ENCODE measurements at regions not wholly inside any gene's neighbourhood (a gene's known extent, or its start where the extent isn't known, plus 50 kb on each side); places are given as distances from the start of the nearest gene placed in this dataset.

- Histone ChIP-seq H3K36me3 (ENCODE audit: control insufficient read depth, insufficient read depth, low read length) (no peaks in the 10 kb centered on the region), H3K27me3 (ENCODE audit: control insufficient read depth, insufficient read depth, low read length) (no peaks in the 10 kb centered on the region), H3K9me3 (ENCODE audit: control insufficient read depth, insufficient read depth, low read depth, low read length) (no peaks in the 10 kb centered on the region), H3K27ac (ENCODE audit: low read length) (no peak overlapping the region), H3K4me1 (ENCODE audit: control insufficient read depth, insufficient read depth, low read length) (no peaks in the 10 kb centered on the region), H3K4me3 (ENCODE audit: low read depth in 2 of 2, low read length in 2 of 2) (no peak overlapping the region)
- BruUV-seq (replicated peaks) = no TSS peak
- in situ Hi-C loops (cut with HindIII; ENCODE audit: low pct_unique_long_range_greater_than_20kb, low sequenced_read_pairs) (no loop called here), intact Hi-C loops (cut with micrococcal nuclease; ENCODE audit: unreplicated experiment) (no loop called here)
- no peak for DNase-seq (ENCODE audit: low read depth, low spot score)
- POLR2A ChIA-PET = no interaction called here
- CTCF ChIA-PET = no interaction called here
- TF ChIP-seq SIN3A (IDR thresholded peaks at IDR 0.05; ENCODE audit: borderline replicate concordance, insufficient read depth, low read depth, low read length) (no peak), POLR2AphosphoS5 (IDR thresholded peaks at IDR 0.05; ENCODE audit: low read depth, low read length) (no peak), REST (IDR thresholded peaks at IDR 0.05; ENCODE audit: insufficient read depth in 1 of 2, low read depth in 2 of 2, low read length in 1 of 2) (no peak), CTCF (IDR thresholded peaks at IDR 0.05) (no peak), TCF7L2 (IDR thresholded peaks at IDR 0.05; ENCODE audit: low read depth, low read length) (no peak)
- ATAC-seq = no peak
These were observed 86.4 kb downstream of the CBLN1 start for GRCh38 chr16:49195237-49195548.

GRCh38 chr16:49194537-49195236 is 87.0 kb downstream of the CBLN1 start:
- DNase-seq (ENCODE audit: low read depth, low spot score) (no peak), ATAC-seq (no peak)
- Histone ChIP-seq H3K36me3 (ENCODE audit: control insufficient read depth, insufficient read depth, low read length) (no peaks in the 10 kb centered on the region), H3K4me3 (ENCODE audit: low read depth in 2 of 2, low read length in 2 of 2) (no peak overlapping the region), H3K27me3 (ENCODE audit: control insufficient read depth, insufficient read depth, low read length) (no peaks in the 10 kb centered on the region), H3K9me3 (ENCODE audit: control insufficient read depth, insufficient read depth, low read depth, low read length) (no peaks in the 10 kb centered on the region), H3K27ac (ENCODE audit: low read length) (no peak overlapping the region), H3K4me1 (ENCODE audit: control insufficient read depth, insufficient read depth, low read length) (no peaks in the 10 kb centered on the region)
- BruUV-seq (replicated peaks) = no TSS peak
- CTCF ChIA-PET = no interaction called here
- no peak for TF ChIP-seq CTCF (IDR thresholded peaks at IDR 0.05)
- POLR2A ChIA-PET = no interaction called here
- in situ Hi-C loops (cut with HindIII; ENCODE audit: low pct_unique_long_range_greater_than_20kb, low sequenced_read_pairs) = no loop called here
- intact Hi-C loops (cut with micrococcal nuclease; ENCODE audit: unreplicated experiment) = no loop called here

Measured in Panc1 (cell line).